ENCODE measurements at regions not wholly inside any gene's neighbourhood (a gene's known extent, or its start where the extent isn't known, plus 50 kb on each side); places are given as distances from the start of the nearest gene placed in this dataset.
"Not testable (repeated sequence)": the region's sequence is repeated elsewhere in the genome, so short reads cannot be mapped to it uniquely, and the experiment has no call there.

- in situ Hi-C loops (cut with MboI; ENCODE audit: low pct_unique_long_range_greater_than_20kb, low sequenced_read_pairs); DNase-seq: not testable (repeated sequence)
Observed at GRCh38 chr2:167814482-167814880, 432.9 kb downstream of the STK39 start.

DNA sequence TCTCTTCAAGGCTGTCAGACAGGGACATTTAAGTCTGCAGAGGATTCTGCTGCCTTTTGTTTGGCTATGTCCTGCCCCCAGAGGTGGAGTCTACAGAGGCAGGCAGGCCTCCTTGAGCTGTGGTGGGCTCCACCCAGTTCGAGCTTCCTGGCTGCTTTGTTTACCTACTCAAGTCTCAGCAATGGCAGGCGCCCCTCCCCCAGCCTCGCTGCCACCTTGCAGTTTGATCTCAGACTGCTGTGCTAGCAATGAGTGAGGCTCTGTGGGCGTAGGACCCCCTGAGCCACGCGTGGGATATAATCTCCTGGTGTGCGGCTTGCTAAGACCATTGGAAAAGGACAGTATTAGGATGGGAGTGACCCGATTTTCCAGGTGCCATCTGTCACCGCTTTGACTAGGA, 437.6 kb downstream of the STK39 start:
- in situ Hi-C loops (cut with MboI; ENCODE audit: low pct_unique_long_range_greater_than_20kb, low sequenced_read_pairs); DNase-seq: not testable (repeated sequence)

DNA sequence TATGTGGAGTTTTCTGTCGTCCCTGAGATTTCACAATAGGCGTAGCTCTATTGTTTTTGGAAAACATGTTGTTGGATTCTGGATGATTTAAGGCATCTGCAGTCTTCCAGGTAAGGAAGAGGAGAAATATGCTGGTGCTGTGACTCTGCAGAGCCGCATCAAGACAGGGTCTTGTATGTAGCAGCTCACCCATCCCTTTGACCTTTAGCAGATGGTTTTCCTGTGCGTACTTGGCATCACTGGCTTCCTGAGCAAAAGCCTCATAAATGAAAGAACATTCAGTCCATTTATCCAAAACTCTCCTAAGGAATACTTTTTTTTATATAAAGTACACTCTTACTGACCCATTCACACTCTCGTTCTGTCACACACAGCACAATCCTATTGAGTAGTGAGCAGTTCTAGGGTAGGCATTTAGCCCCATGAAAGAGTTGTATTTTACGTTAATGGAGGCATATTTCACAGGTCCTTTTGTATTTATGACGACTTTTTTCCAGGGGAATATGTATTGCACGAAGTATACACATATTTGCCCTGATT, 443.9 kb downstream of the STK39 start:
- in situ Hi-C loops (cut with MboI; ENCODE audit: low pct_unique_long_range_greater_than_20kb, low sequenced_read_pairs): no loop called here
- no peak for DNase-seq

DNA sequence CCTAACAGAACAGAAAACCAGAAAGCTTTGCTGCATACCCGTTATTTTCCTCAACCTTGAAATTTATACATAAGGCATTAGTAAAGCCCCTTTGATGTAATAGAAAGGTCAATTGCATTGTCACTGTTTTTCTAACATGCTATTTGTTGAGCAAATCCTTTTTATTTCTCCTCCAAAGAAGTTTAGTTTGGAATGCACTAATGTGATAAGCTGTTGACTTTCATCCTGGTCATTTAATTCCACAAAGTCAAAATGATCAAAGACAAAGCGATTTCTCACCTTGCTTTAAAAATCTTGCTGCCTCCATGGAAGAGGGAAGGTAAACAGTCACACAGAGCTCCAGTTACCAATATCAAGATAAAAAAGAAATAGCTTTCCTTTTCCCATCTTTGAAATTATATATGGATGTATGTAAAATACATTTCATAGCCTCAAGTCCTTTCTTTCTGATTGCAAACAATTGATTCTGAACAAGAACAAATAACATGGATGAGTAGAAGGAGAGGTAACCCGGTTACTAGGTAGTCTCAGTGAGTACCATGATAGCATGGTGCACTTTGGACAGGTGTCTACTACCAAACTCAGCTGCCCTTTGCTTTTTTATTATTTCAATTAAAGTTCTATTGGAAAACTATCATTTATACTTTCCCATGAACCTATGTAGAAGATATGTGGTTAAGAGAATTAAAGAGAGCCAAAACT, 452.7 kb downstream of the STK39 start:
- DNase-seq: no peak
- in situ Hi-C loops (cut with MboI; ENCODE audit: low pct_unique_long_range_greater_than_20kb, low sequenced_read_pairs): no loop called here

- in situ Hi-C loops (cut with MboI; ENCODE audit: low pct_unique_long_range_greater_than_20kb, low sequenced_read_pairs): no loop called here
- no peak for DNase-seq
Observed at GRCh38 chr2:167793725-167794124, 453.7 kb downstream of the STK39 start.

DNA sequence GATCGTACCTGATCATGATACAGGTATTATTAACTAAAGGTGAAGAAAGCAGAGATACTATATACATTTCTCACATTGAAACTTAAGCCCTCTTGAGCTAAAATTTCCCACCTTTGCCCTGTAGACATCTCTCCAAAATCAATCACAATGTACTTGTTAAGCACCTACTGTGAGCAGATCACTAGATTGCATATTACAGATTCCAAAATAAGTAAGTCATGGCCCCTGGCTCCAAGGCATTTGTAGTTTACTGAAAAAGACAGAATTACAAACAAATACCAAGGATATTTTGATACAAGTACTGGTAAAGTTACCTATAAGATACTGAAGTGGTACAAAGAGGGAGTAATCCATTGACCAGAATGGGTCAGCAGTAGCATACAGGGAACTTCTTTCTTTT, 455.3 kb downstream of the STK39 start:
- no peak for DNase-seq
- in situ Hi-C loops (cut with MboI; ENCODE audit: low pct_unique_long_range_greater_than_20kb, low sequenced_read_pairs): no loop called here

DNA sequence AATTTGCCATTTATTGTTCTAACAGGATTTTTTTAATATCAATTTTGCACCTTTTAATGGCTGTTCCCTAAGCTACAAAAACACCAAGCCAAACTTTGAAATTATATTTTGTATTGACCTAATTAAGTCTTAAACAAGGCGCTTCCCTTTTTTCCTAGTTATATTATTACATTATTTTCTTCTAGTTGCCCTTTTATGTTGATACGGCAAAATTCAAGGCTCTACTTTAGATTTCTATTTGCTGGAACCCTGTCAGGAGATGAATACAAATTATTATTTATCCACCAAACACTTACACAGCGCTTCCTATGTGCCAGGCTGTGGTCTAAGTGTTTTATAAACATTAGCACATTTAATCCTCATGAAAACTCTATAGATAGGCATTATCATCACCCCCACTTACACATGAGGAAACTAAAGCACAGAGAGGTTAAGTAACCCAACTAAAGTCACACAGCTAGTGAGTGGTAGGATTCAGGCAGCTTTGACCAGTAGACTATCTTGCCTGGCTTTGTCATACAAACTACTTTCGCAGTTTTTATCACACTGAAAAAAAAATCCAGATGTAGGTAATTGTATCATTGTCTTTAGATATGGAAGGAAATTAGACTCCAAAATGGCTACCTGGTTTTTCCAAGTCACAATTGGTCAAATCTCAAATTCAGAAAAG, 456.5 kb downstream of the STK39 start:
- no peak for DNase-seq
- in situ Hi-C loops (cut with MboI; ENCODE audit: low pct_unique_long_range_greater_than_20kb, low sequenced_read_pairs): no loop called here

- DNase-seq: no peak
- in situ Hi-C loops (cut with MboI; ENCODE audit: low pct_unique_long_range_greater_than_20kb, low sequenced_read_pairs): no loop called here
Observed at GRCh38 chr2:167790189-167790588, 457.2 kb downstream of the STK39 start.

GRCh38 chr2:167787562-167787961, 459.8 kb downstream of the STK39 start:
- in situ Hi-C loops (cut with MboI; ENCODE audit: low pct_unique_long_range_greater_than_20kb, low sequenced_read_pairs): no loop called here
- DNase-seq: no peak

GRCh38 chr2:167787021-167787420, 460.4 kb downstream of the STK39 start:
- no peak for DNase-seq
- in situ Hi-C loops (cut with MboI; ENCODE audit: low pct_unique_long_range_greater_than_20kb, low sequenced_read_pairs): no loop called here

- in situ Hi-C loops (cut with MboI; ENCODE audit: low pct_unique_long_range_greater_than_20kb, low sequenced_read_pairs): no loop called here
- no peak for DNase-seq
Observed at GRCh38 chr2:167785606-167786216, 461.7 kb downstream of the STK39 start.

DNA sequence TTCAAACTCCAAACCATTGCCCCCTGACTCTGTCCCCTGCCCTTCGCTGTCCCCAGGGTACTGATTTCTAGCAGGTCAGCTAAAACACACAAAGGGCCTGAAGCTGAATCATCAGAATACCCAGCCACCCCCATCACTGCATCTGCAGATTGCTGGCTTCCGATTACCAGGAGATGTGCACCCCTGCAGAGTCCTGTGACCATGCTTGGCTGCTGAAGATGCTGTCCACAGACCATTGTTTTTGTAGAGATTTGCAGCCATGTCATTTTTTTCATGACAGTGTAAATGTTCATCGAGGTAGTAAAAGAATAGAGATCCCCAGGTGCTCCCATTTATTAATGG, 463.3 kb downstream of the STK39 start:
- in situ Hi-C loops (cut with MboI; ENCODE audit: low pct_unique_long_range_greater_than_20kb, low sequenced_read_pairs): no loop called here
- DNase-seq: no peak

DNA sequence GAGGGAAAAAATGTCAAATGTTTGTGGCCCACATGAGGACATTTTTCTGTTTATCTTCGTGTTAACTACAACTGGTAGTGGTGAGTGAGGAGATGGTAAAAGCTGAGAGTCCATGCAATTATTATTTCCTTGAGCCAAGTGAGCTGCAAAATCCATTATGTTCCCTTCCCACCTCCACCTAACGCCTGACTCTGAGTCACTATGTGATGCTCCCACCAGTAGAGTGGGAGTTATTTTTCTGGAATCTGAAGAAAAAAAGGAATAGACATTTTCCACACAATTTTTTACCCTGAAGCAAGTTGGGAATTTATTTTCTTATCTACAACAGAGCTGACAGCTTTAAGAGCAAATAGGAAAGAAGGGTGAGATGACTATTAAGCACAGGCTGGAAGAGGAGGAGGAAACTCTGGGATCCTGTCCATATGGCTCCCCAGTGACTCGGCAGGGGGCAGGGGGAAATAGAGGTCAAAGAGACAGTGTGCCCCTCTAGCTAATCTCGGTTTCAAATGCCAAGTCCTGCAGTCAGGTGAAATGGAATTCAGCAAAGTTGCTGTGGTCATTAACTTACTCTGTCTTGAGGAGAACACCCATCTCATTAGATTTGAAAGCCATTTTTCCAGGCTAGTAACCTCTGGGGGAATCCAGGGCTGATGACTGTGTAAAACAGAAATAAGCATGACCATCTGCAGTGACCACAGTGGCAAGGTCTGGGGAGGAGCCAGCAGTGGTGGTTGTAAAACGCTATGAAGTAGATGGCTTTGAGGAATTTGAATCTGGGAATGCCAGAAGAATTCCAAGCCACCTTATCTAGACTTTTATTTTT, 463.9 kb downstream of the STK39 start:
- no peak for DNase-seq
- in situ Hi-C loops (cut with MboI; ENCODE audit: low pct_unique_long_range_greater_than_20kb, low sequenced_read_pairs): no loop called here

DNA sequence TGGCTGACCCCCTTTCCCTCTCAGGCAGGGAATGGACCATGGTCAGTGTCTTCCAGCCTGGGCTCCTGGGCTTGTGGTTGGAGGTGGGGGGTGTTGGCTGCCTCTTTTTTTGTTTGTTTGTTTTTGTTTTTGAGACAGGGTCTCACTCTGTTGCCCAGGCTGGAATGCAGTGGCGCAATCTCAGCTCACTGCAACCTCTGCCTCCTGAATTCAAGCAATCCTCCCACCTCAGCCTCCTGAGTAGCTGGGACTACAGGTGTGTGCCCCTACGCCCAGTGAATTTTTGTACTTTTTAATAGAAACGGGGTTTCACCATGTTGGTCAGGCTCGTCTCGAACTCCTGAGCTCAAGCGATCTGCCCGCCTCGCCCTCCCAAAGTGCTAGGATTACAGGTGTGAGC, 465.8 kb downstream of the STK39 start:
- DNase-seq; in situ Hi-C loops (cut with MboI; ENCODE audit: low pct_unique_long_range_greater_than_20kb, low sequenced_read_pairs): not testable (repeated sequence)

- no peak for DNase-seq
- in situ Hi-C loops (cut with MboI; ENCODE audit: low pct_unique_long_range_greater_than_20kb, low sequenced_read_pairs): no loop called here
Observed at GRCh38 chr2:167776359-167776758, 471.0 kb downstream of the STK39 start.

DNA sequence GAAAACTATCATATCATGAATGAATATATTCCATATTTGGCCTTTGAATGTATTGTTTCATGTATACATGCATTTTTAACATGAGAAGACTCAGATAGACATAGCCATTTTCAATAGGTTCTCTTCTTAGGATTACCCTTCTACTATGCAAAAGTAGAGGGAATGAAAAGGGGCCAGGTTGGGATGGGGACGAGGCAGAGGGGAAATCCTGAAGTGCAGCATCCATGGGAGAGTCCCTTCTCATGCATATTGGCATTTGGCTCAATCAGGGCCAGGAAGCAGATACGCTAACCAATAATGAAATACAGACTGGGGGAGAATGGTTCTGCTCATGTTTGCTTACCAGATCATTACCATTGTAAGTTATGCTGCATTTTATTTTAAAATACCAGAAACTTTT, 475.8 kb downstream of the STK39 start:
- in situ Hi-C loops (cut with MboI; ENCODE audit: low pct_unique_long_range_greater_than_20kb, low sequenced_read_pairs): no loop called here
- no peak for DNase-seq

DNA sequence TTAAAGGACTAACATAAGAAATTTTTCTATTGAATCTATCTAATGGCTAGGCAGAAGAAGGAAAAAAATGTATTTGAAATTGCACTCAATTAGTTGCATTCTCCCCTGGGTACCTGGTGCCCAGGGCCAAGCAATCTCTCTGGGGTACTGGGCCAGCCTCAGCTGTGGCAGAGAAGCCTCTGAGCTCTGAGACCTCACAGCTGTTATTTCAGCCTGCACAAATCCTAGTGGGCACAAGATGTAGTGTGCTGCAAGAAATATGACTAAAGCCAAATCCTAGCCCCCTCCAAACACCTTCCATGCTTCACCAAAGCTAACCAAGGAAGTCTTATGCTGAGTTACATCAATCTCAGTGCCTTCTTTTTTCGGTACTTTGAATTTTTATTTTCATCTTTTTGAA, 478.4 kb downstream of the STK39 start:
- no peak for DNase-seq
- in situ Hi-C loops (cut with MboI; ENCODE audit: low pct_unique_long_range_greater_than_20kb, low sequenced_read_pairs): no loop called here

DNA sequence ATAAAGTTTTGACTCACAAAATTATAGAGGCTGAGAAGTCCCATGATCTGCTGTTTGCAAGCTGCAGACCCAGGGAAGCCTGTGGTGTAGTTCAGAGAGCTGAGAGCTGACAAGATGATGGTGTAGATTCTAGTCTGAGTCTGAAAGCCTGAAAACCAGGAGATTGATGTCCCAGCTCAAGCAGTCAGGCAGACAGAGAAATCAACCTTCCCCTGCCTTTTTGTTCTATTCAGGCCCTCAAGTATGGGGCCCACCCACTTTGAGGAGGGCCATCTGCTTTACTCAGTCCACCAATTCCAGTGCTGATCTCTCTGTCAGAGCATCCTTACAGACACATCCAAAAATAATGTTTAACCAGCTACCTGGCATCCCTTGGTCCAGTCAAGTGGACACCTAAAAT, 479.6 kb downstream of the STK39 start:
- in situ Hi-C loops (cut with MboI; ENCODE audit: low pct_unique_long_range_greater_than_20kb, low sequenced_read_pairs): no loop called here
- no peak for DNase-seq

DNA sequence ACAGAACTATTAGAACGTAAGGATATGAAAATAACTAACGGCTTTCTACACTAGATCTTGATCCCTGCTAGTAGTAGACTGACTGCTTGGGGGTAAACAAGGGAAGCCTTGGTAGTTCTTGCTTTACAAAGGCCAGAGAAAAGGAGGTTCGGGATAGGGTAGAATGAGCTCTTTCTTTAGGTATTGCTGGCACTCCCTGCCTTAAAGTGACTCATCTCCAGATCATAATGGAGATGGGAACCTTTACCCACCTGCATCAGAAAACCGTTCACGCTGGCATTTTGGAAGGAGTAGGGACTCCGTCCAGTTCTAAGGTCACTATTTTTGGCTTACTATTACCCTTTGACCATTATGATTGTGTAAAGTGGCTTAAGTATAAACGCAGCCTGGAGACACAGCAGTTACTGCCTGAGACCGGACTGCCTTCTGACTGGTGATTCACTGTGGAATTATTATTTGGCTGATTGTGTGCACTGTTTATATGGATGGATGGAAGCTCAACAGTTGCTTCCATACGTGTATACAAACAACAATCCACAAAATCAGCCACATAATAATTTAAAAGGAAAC, 482.5 kb downstream of the STK39 start:
- DNase-seq: no peak
- in situ Hi-C loops (cut with MboI; ENCODE audit: low pct_unique_long_range_greater_than_20kb, low sequenced_read_pairs): no loop called here
